ENCODE measurements at regions not wholly inside any gene's neighbourhood (a gene's known extent, or its start where the extent isn't known, plus 50 kb on each side); places are given as distances from the start of the nearest gene placed in this dataset.

DNA sequence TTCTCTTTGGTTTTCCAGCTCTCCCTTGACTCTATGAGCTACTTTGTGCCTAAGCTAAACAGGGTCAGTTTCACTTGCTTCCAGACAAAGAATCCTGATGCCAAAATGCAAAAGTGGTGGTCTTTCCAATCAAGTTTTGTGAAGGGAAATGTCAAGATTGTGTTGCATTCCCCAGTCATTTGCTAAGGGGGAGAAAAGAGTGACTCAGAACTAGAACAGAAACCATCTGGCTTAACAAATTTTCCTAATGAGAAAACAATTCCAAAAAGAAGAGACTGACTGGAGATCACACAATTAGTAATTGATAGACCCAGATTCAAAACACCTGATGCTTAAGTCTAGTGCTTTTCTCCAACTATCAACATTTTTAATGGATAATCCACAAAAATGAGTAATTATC lies 235.1 kb upstream of the DIO2 start:
- DNase-seq, result no peak

DNA sequence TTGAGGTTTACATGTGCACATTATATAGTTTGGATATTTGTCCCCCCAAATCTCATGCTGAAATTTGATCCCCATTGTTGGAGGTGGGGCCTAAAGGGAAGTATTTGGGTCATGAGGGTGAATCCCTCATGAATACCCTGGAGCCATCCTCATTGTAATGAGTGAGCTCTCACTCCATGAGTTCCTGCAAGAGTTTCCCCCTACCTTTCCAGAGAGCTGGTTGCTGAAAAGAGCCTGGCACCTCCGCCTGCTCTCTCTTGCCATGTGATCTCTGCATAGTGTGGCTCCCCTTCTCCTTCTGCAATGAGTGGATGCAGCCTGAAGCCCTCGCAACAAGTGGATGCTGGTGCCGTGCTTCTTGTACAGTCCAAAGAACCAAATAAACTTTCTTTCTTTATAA lies 234.3 kb upstream of the DIO2 start:
- no peak for DNase-seq

DNA sequence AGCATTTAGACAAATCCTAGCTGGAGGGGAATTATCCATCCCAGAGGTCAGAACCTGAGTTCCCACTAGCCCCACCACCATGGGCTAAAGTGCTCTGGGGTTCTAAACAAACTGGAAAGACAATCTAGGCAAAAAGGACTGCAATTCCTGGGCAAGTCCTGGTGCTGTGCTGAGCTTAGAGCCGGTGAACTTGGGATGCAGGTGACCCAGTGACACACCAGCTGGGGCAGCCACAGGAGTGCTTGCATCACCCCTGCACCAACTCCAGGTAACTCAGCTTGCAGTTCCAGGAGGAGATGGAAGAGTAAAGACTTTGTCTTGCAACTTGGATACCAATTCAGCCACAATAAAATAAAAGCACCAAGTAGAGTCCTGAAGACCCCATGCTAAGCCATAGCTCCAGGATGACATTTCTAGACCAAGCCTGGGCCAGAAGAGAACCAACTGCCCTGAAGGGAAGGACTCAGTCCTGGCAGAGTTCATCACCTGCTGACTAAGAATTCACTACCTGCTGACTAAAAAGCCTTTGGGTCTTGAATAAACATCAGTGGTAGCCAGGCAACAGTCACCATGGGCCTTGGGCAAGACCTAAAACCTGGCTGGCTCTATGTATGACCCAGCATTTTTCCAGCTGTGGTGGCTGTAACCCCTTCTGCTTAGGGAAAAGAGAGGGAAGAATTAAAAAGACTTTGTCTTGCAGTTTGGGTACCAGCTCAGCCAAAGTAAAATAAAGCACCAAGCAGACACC lies 223.4 kb upstream of the DIO2 start:
- DNase-seq, result no peak

DNA sequence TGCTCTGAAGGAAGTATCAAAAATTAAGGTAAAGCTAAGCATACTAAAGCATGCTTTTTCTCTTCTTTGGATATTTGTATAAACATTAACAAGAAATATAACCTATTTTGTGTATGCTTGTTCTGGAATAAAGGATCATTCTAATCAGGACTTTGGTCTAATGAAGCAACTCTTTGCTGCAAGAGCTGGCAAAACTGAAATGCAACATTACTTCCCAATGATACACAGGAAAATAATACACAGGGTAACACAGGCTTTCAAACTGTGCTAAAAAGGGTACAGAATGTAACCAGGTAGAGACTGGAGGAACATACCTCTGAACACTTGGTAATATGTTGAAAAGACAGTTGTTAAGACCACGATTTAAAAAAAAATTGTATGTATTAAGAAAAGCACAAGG lies 222.5 kb upstream of the DIO2 start:
- no peak for DNase-seq

DNA sequence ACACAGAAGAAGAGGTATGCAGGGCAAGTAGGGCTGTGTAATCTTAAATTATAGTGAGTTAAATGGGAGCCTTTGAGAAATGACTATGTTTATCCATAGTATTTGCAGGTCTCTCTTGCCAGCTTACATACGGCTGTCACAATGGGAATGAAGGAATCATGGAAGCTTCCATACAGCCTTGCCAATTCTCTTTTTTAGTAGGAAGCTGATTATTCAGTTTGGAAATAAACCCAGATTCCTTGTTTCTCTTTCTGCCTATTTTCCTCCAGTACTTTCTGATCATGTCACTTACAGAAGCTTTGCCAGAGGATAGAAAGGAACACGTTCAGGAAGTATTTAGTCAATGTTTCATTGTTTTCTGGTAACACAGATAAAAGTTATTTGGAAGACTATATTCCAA lies 217.4 kb upstream of the DIO2 start:
- DNase-seq, result no peak

DNA sequence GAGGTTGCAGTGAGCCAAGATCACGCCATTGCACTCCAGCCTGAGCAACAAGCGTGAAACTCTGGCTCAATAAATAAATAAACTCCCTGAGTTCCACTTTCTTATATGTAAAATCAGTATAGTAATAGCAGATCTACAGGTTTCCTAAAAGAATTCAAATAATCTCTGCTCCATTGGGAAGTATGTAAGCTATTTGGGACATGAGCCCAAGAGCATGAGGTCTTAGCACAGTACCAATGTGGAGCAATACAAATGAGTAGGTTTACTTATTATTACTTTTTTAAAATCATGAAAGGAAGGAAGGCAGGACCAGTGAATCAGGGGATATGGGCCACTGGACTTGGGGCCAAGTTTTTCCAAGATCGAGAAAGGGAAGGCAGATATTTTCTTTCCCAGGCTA lies 216.9 kb upstream of the DIO2 start:
- DNase-seq, result no peak

DNA sequence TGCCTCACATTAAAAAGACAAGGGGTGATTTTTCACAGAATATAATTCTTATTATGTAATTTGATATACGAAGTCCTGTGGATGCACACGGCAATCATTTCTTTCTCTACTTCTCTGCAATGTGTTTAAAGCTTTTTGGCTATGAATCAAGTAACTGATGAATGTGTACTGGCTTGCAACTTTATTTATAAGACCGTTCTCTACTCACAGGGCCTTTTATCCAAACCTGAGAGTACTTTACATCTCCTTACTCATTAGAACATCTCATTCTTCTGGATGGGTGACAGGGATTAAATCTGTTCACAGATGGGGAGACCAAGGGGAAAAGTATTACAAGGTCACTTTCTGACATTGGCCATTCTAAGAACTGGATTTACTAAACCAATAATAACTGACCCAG lies 215.8 kb upstream of the DIO2 start:
- no peak for DNase-seq

DNA sequence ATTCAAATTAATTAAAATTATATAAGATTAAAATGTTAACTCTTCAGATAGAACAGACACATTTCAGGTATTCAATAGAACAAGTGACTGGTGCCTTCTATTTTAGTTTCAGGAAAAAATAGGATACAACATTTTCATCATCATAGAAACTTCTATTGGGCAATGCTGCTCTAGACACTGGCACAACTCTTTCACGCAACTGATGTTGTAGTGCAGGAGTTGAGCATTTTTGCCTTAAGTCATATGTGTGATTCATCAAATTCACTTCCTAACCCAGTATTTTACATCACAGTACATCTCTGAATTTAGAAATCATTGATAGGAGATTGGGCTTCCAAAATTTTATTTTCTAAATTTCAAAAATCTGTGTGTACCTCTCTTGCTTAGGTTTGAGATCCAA lies 215.4 kb upstream of the DIO2 start:
- DNase-seq, result no peak

DNA sequence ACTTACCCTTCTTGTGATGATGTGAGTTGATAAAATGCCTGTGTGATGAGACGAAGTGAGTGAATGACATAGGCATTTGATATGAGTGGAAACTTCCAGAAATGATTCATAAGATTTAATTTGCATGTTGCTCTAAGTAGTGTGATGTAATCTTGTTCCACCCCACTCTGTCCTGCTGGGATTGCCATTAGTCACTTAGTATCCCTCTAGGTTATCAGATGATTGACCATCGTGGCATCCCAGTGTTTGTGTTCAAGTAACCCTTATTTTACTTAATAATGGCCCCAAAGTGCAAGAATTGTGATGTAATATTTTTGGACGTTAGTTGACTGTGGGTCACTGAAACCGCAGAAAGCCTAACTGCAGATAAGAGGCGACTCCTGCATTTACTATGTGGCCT lies 214.4 kb upstream of the DIO2 start:
- DNase-seq, result no peak

DNA sequence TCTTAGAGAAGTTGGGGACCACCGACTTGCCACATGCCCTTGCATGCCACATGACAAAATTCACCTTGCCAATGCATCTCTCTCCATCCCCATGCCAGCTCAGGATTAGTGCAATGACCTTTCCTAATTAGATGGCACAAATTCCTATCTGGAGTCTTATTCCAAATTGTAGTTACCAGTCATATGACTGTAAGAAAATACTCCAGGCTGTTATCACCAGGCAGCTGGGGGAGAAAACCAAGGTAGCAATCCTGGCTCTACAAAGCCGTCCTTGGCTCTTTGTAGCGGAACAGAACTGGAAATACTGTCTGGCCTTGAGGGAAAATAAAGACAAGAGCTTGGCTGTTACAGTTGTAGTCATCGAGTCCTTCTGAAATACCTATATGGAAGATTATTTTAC lies 208.5 kb upstream of the DIO2 start:
- DNase-seq, result no peak

DNA sequence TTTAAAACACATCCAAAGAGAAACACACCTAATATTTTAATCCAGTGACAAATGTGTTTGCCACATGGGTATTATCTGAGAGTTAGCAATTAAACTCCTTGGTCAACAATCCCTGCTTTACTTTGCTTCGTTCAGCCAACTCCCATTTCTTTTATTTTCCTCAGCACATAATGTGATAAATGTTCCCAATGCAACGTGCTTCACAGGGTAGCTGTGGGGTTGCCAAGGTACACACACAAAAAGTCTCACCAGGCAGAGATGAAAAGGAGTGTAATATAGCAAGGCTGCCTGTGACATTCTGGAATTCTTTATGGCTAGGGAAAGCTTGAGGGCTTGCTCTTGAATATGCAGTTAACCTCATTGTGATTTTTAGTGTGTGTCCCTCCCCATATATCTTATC lies 208.0 kb upstream of the DIO2 start:
- DNase-seq, result no peak

DNA sequence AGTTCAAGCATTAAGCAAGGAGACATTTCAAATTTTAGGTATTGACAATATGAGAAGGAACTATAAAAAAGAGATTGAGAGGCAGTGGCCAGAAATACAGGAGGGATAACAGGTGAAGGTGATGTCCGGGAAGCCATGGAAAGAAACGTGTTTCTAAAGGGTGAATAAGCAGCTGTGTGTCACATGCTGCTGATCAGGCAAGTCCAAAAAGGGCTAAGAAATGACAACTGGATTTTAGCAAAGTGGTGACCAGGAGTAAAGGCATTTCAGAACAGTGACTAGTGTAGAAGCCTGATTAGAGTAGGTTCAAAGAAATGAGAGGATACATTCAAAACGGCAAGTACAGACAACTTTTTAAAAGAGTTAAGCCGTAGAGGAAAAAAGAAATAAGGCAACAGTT lies 204.3 kb upstream of the DIO2 start:
- DNase-seq, result no peak

DNA sequence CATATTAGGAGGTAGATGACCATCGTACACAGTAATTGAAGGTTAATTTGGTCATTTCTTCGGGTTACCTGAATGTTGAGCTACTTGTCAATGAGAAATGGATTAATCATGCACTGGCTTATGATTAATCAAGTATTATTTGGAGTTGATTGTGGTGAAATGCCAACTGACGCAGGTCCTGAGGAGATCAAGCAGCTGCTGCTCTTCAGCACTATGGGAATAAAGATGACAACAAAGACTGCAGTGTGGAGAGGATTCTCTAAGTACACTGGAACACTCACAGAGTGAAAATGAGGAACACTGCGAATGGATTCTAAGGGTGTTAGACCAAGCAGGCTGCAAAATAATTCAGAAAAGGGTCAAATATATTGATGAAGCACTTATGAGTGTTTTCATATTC lies 202.8 kb upstream of the DIO2 start:
- no peak for DNase-seq

DNA sequence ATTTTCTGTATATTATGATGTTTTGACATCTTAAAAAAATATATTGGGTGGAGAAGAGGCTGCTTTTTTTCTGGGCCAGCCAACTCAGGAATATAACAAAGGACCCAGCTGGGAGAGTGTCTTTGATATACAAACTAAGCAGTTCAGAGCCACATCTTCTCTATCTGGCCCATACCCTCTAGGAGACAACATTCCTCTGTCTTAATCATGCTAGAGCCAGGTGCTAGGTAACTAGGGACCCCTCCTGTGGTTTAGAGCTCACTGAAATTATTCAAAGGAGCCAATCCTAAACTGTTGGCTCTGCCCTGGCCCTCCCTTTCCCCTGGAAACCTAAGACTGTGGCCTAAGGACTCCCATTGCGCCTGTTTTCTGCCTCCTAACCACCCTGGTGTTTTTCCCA lies 193.1 kb upstream of the DIO2 start:
- DNase-seq, result no peak

DNA sequence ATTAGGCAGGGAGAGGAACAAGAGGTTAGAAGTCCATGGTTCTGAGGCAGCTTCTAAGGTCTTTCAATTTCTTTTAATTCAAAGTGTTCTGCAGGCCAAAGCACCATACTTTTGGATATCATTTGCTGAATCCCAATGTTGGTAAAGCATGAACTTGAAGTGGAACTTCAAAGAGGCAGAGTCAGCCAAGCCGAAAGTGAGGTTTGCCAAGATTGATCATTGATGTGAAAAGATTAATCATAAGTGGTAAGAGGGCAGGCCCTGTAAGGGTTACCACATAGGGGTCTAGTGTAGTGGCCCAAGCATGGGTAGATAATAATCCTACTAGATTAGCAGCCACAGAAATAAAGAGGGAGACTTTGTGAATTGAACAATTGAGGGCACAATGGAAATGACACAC lies 191.7 kb upstream of the DIO2 start:
- DNase-seq, result no peak

DNA sequence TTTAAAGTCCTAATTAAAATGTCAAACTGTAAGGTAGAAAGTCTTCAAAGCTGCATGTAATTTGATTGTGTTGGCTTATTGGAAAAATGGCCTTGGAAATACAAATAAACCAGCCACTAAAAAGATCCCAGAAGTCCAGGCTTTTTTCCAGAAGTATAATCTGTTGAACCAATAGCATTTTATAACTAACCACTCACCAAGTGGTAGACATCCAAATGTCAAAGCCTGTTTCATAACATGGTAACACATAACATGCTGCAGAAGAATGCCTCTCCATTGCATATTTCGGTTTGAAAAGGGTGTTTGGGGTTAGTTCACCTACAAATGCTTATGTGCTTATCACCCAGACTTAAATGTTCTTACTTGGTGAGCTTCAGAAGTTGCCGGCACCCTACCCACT lies 183.7 kb upstream of the DIO2 start:
- no peak for DNase-seq

DNA sequence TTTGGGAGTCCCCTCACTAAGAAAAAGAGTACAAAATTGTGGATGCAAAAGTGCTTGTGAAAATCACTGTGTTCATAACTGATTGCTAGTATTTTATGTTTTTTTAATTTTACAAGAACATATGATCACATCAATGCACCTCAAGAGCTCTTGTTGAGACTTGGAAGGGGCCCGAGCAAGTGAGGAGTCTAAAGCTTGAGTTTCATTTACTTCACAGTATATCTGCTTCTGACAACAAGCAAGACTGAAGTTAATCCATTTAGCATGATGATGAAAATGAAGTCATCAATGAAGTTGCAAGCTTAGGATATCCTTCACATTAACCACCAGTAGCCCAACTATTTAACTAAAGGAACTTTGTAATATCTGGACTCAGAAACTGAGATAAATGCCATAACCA lies 182.5 kb upstream of the DIO2 start:
- DNase-seq, result no peak

DNA sequence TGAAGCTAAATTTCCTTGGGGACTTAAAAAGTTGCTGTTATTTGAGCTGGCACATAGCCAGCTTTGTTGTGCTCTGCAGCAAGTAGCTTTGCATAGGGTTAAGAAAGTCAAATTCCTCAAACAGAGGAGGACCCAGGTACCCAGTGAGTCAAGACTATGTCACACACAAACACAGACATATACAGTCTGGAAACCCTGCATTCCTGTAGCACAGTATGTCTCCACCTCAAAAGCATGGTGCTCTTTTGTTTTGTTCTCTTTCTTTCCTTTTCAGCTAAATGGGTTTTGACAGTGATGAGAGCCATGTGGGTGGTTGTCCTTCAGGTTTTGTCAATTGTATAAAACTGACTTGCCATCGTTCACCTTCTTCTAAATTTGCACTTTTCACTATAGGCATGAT lies 179.6 kb upstream of the DIO2 start:
- no peak for DNase-seq

DNA sequence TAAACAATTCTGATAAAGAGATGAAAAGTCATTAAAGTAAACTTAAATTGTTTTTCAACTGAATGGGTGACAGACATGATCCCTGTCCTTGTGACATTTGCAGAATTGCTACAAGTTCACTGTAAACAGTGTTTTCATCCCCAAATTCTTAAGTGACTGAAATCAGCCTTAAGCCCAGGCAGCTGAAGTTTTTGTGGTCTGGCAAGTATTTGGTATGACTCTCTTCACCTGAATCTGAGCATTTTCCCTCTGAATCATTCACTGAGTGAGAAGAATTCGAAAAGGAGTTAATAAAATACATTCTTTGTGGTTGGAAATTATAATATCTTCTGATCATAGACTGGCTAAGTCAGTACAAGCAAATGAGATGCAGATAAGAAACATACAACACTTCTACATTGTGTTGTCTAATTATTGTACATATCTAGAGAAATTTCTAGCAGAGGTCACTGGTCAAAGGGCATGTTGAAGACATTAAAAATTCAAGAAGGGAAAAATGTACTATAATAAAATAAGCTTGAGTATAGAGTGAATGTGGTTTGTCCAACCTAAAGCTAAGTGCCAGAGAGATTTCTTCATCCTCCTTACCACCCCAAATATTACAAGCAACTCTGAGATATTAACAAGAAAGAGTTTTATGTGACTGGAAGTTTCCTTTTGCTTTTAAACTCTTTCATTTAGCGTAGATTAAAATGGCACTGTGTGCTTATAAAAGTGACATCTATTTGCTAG lies 177.8 kb upstream of the DIO2 start:
- no peak for DNase-seq

DNA sequence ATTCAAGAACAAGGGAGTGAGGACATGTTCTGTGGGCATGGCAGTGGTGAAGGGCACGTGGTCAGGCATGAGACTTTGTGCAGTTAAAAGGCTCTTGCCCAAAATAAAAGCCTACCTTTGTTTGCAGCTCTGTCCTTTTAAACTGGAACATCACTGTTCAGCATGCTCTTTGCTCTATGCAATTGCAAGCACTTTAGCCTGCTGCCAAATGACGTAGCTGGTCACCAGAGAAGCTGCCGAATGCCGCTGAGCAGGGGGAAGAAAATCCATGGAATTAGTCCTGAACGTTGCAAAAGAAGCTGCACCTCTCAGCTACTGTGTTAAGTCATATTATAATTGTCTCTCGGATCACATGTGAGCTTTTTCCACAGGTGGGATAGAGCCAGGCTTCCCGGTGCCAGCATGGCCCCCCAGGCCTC lies 176.3 kb upstream of the DIO2 start:
- DNase-seq, result no peak

DNA sequence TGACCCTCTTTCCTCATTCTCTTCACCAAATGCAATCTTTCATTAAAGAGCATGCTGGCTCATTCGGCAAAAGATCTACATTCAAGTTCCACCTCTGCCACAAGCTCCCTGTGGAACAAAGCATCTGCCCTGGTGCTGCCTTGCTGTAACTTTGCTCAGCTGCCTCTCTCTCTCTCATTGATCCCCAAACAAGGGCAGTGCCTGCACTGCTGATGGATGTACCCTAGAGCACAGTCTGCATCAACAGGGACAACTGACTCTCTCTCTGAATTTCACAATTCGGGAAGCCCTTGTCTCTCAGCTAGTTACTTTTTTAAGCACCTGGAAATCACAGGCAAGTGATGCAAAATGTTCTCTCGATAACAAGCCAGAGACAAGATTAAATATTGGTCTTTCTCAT lies 174.0 kb upstream of the DIO2 start:
- DNase-seq, result no peak

DNA sequence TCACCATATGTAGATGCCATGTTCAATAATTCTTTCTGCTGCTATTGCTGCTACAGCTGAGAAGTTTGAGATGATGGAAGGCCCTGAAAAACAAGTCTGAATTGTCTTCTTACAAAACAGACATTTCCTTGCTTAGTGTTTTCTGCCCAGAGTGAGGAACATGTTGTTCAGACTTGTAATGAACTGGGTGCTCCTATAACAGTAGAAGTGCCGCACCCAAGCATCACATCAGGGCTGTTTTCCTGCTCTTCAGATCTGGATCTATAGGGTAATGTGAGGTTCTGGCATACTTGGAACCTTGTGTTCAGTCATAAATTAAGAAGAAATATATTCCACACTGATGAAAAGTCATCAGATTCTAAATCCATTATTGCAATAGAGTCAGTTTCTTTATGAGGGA lies 171.9 kb upstream of the DIO2 start:
- DNase-seq, result no peak

DNA sequence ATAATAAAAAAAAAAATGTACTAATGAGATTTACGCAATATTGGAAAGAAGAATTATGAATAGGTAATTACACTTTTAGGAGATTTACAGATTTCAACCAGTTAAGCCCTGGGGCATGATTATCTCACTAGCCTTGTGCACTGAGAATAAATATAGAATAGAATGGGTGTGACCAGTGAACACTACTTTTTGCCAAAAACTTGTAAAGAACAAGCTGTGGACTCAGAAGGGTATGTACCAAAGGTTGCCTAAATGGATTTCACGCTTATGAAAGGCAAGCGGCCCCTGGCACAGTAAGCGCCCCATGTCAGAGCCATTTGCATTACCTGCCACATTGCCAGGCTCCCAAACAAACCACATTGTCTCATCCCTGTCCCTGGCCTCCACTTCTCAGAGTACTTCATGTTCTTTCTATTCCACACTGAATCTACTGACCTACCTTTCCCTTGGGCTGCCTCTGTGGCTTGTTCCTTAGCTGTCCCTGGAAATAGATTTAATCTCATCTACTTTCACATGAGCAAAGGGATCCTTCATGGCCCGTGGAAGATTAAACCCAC lies 170.6 kb upstream of the DIO2 start:
- DNase-seq, result no peak

DNA sequence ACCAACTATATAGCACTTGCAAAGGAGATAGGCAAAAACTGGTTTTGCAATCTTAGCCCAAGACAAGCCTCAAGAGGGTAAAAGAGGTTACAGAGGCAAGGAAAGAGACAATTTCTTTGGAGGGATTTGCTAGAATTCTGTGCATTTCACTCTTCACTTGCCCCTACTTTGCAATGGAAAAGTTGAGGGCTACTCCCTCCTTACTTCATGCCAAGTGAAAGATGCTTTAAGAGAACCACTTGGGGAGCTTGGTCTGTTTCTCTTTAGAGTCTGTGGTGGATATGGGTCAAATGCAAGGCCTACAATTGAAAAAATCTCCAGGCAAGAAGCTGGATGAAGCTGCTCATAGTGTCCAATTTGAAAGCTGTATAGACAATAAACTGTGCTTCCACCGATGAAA lies 167.7 kb upstream of the DIO2 start:
- no peak for DNase-seq
